ENCODE measurements at regions not wholly inside any gene's neighbourhood (a gene's known extent, or its start where the extent isn't known, plus 50 kb on each side); places are given as distances from the start of the nearest gene placed in this dataset.
"Not testable (repeated sequence)": the region's sequence is repeated elsewhere in the genome, so short reads cannot be mapped to it uniquely, and the experiment has no call there.

DNA sequence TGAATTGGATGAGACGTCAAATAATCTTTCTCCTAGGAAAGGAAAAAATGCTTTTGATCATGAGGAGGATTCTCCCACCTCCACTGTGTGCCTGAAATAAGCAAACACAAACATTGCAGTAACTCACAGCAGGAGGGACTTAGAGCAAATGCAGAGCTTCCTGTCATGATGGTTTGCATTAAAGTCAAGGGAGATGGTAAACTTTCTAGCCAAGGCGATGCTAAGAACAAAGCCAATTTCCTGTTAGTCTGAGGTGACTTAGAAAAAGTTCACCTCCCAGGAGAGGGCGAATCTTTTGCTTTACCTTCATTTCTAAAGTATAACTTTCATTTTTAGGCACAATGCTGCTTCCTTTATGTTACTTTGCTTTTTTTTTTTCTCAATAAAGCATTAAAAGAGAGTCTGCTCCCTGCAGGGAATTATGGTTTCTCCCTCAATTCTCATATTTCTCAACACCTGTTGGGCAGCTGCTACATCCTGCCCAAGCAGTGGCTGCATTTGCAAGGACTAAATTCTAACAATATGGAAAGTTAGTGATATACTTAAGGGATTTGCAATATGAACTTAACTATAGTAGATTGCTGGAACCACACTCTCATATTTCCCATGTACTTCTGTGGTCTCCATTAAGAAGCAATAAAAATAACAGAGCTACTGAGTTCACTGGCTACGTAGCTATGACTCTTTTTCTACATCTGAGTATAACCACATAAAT lies 175.6 kb downstream of the PCTP start:
- DNase-seq (ENCODE audit: low read depth) = no peak
- TF ChIP-seq, protein P1, sequence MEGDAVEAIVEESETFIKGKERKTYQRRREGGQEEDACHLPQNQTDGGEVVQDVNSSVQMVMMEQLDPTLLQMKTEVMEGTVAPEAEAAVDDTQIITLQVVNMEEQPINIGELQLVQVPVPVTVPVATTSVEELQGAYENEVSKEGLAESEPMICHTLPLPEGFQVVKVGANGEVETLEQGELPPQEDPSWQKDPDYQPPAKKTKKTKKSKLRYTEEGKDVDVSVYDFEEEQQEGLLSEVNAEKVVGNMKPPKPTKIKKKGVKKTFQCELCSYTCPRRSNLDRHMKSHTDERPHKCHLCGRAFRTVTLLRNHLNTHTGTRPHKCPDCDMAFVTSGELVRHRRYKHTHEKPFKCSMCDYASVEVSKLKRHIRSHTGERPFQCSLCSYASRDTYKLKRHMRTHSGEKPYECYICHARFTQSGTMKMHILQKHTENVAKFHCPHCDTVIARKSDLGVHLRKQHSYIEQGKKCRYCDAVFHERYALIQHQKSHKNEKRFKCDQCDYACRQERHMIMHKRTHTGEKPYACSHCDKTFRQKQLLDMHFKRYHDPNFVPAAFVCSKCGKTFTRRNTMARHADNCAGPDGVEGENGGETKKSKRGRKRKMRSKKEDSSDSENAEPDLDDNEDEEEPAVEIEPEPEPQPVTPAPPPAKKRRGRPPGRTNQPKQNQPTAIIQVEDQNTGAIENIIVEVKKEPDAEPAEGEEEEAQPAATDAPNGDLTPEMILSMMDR (IDR thresholded peaks at IDR 0.05; ENCODE audit: control insufficient read depth, extremely low read depth, insufficient read depth) = no peak
- no peak overlapping the region for H3K4me3 ChIP-seq (ENCODE audit: low read depth, low read length)

DNA sequence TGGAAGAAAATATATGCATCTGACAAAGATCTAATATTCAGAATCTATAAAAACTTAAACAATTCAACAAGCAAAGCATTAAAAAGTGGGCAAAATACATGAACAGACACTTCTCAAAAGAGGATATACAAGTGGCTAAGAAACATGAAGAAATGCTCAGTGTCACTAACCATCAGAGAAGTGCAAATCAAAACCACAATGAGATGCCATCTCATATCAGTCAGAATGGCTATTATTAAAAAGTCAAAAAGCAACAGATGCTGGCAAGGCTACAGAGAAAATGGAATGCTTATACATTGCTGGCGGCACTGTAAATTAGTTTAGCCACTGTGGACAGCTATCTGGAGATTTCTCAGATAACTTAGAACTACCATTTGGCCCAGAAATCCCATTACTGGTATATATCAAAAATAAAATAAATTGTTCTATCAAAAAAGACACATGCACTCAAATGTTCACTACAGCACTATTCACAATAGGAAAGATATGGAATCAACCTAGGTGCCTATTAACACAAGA lies 179.5 kb downstream of the PCTP start:
- H3K4me3 ChIP-seq (ENCODE audit: low read depth, low read length) = no peak overlapping the region
- TF ChIP-seq, protein P1 (IDR thresholded peaks at IDR 0.05; ENCODE audit: control insufficient read depth, extremely low read depth, insufficient read depth) = no peak
- DNase-seq (ENCODE audit: low read depth) = no peak

GRCh38 chr17:55931446-55931845 lies 180.6 kb downstream of the PCTP start:
- H3K4me3 ChIP-seq (ENCODE audit: low read depth, low read length) = no peak overlapping the region
- TF ChIP-seq, protein P1 (IDR thresholded peaks at IDR 0.05; ENCODE audit: control insufficient read depth, extremely low read depth, insufficient read depth) = no peak
- DNase-seq (ENCODE audit: low read depth) = no peak

GRCh38 chr17:55932973-55933372 lies 182.1 kb downstream of the PCTP start:
- no peak for DNase-seq (ENCODE audit: low read depth)
- TF ChIP-seq, protein P1 (IDR thresholded peaks at IDR 0.05; ENCODE audit: control insufficient read depth, extremely low read depth, insufficient read depth) = no peak
- no peak overlapping the region for H3K4me3 ChIP-seq (ENCODE audit: low read depth, low read length)

DNA sequence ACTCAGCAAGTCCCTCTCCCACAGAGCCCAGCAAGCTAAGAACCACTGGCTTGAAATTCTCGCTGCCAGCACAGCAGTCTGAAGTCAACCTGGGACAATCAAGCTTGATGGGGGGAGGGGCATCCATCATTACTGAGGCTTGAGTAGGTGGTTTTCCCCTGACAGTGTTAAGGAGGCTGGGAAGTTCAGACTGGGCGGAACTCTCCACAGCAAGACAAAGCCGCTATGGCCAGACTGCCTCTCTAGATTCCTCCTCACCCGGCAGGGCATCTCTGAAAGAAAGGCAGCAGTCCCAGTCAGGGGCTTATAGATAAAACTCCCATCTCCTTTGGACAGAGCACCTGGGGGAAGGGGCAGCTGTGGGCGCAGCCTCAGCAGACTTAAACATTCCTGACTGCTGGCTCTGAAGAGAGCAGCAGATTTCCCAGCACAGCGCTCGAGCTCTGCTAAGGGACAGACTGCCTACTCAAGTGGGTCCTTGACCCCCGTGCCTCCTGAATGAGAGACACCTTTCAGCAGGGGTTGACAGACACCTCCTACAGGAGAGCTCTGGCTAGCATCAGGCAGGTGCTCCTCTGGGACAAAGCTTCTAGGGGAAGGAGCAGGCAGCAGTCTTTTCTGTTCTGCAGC lies 188.4 kb downstream of the PCTP start:
- not testable (repeated sequence) for H3K4me3 ChIP-seq (ENCODE audit: low read depth, low read length); DNase-seq (ENCODE audit: low read depth)

DNA sequence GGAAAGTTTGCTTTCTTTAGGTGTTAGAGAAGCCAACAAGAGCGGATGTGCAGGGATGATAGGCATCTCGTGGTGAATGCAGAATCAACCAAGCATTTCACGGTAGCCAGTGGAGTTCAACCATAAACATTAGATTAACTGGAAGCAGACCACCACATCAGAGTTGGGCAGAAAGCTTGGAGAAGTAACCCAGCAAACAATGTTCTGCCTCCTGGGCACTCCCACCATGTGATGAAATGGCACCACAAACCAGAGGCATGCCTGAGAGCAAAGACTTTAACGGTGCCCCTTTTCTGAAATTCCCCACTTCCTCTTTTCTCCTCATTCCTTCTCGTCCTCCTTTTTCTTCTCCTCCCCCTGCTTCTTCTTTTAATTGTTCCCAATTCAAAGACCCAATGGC lies 193.5 kb upstream of the ANKFN1 start:
- no peak for DNase-seq (ENCODE audit: low read depth)
- TF ChIP-seq, protein P1 (IDR thresholded peaks at IDR 0.05; ENCODE audit: control insufficient read depth, extremely low read depth, insufficient read depth) = no peak
- H3K4me3 ChIP-seq (ENCODE audit: low read depth, low read length) = no peak overlapping the region

DNA sequence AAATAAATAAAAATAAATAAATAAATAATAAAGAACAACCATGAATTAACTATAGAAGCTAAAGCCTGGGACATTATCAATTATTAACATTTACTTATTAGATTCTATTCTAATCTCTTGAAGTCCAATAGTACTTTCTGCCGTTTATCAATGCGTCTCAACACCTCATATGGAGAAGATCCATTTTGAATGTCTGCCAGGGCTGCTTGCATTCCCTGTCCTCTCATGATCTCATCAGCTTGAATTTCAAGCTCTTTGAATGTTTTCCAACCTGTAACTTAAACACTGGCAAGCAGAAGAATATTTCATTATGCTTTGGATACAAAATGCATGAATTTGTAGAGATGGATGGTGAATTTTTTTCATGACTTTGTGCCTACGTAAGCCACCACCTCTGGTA lies 191.9 kb upstream of the ANKFN1 start:
- no peak overlapping the region for H3K4me3 ChIP-seq (ENCODE audit: low read depth, low read length)
- peak; percentile 13 for DNase-seq (ENCODE audit: low read depth)
- TF ChIP-seq, protein P1 (IDR thresholded peaks at IDR 0.05; ENCODE audit: control insufficient read depth, extremely low read depth, insufficient read depth) = no peak
